ENCODE measurements at regions not wholly inside any gene's neighbourhood (a gene's known extent, or its start where the extent isn't known, plus 50 kb on each side); places are given as distances from the start of the nearest gene placed in this dataset.

DNA sequence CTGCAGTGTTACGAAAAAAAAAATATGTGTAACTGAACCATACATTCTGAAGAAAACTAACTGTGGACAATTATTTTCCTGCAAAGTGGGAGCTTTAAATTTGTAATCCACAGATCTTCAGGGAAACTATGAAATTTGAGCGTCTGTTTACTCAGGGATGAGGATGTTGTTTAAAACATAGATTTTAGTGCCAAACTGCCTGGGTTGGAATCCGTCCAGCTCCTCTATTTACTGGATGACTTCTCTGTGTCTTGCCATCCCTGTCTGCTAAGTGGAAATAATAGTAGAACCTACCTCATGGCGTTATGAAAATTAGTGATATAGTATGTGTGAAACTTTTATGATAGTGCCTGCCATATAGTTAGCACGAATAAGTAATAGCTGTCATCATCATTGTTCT is 666.5 kb downstream of the SQOR start:
- peaks cover 4% of the 10 kb centered on the region; the same call in 1 of the 2 replicates for H3F3A ChIP-seq (ENCODE audit: insufficient read depth, low read length)
- no peak for DNase-seq
- no peak for TF ChIP-seq EZH2phosphoT487 (IDR thresholded peaks at IDR 0.05; ENCODE audit: low read length)
- TF ChIP-seq, protein P1, sequence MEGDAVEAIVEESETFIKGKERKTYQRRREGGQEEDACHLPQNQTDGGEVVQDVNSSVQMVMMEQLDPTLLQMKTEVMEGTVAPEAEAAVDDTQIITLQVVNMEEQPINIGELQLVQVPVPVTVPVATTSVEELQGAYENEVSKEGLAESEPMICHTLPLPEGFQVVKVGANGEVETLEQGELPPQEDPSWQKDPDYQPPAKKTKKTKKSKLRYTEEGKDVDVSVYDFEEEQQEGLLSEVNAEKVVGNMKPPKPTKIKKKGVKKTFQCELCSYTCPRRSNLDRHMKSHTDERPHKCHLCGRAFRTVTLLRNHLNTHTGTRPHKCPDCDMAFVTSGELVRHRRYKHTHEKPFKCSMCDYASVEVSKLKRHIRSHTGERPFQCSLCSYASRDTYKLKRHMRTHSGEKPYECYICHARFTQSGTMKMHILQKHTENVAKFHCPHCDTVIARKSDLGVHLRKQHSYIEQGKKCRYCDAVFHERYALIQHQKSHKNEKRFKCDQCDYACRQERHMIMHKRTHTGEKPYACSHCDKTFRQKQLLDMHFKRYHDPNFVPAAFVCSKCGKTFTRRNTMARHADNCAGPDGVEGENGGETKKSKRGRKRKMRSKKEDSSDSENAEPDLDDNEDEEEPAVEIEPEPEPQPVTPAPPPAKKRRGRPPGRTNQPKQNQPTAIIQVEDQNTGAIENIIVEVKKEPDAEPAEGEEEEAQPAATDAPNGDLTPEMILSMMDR (IDR thresholded peaks at IDR 0.05; ENCODE audit: low read length): no peak
- no peak for TF ChIP-seq EZH2 (optimal IDR thresholded peaks at IDR 0.05; ENCODE audit: low read depth, low read length)
- H3K4me3 ChIP-seq (ENCODE audit: low read length): no peak overlapping the region
- no peak overlapping the region for H3K4me2 ChIP-seq (ENCODE audit: low read depth, low read length)
- no peaks in the 10 kb centered on the region for H3K27me3 ChIP-seq (replicated peaks; ENCODE audit: insufficient read depth, low read length)
- no peak overlapping the region for H3K27ac ChIP-seq (ENCODE audit: low read length)
- no peaks in the 10 kb centered on the region for H3K9me3 ChIP-seq (replicated peaks; ENCODE audit: insufficient read depth, low read length)
- H3K9me2 ChIP-seq (replicated peaks; ENCODE audit: insufficient read depth, low read length): no peaks in the 10 kb centered on the region
- peaks cover 20% of the 10 kb centered on the region for H3K4me1 ChIP-seq (ENCODE audit: low read length)
- H3K79me2 ChIP-seq (ENCODE audit: low read length): no peaks in the 10 kb centered on the region
- no peaks in the 10 kb centered on the region for H3K36me3 ChIP-seq (replicated peaks; ENCODE audit: insufficient read depth, low read length)
- no peaks in the 10 kb centered on the region for H4K20me1 ChIP-seq (ENCODE audit: insufficient read depth, low read length)
- no peak overlapping the region for H2AFZ ChIP-seq (ENCODE audit: low read length)
- H3K9ac ChIP-seq (ENCODE audit: low read length): no peak overlapping the region

DNA sequence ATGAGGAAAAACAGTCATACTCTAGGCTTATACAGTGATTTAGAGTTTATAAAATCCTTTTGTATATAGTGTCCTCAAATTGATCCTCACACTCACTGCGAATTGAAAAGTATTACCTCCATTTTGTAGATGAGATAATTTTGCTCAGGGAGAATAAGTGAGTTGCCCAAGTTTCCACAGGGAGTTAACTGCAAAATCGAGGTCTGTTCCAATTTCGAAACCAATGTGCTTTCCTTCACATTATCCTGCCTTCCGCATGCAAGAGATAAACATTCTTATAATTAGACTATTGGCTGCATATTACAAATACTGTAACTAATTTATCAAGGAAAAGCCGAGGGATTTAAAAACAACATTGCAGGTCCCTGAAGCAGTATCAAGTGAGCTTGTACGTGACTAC is 667.0 kb downstream of the SQOR start:
- TF ChIP-seq EZH2 (optimal IDR thresholded peaks at IDR 0.05; ENCODE audit: low read depth, low read length) (no peak), EZH2phosphoT487 (IDR thresholded peaks at IDR 0.05; ENCODE audit: low read length) (no peak)
- TF ChIP-seq, protein P1 (IDR thresholded peaks at IDR 0.05; ENCODE audit: low read length): no peak
- no peak overlapping the region for H3K4me2 ChIP-seq (ENCODE audit: low read depth, low read length)
- H2AFZ ChIP-seq (ENCODE audit: low read length): no peak overlapping the region
- peaks cover 4% of the 10 kb centered on the region; the same call in 1 of the 2 replicates for H3F3A ChIP-seq (ENCODE audit: insufficient read depth, low read length)
- no peaks in the 10 kb centered on the region for H3K27me3 ChIP-seq (replicated peaks; ENCODE audit: insufficient read depth, low read length)
- peaks cover 17% of the 10 kb centered on the region for H3K4me1 ChIP-seq (ENCODE audit: low read length)
- DNase-seq: no peak
- H3K9ac ChIP-seq (ENCODE audit: low read length): no peak overlapping the region
- no peak overlapping the region for H3K4me3 ChIP-seq (ENCODE audit: low read length)
- H3K79me2 ChIP-seq (ENCODE audit: low read length): no peaks in the 10 kb centered on the region
- no peaks in the 10 kb centered on the region for H3K9me2 ChIP-seq (replicated peaks; ENCODE audit: insufficient read depth, low read length)
- no peaks in the 10 kb centered on the region for H3K36me3 ChIP-seq (replicated peaks; ENCODE audit: insufficient read depth, low read length)
- no peaks in the 10 kb centered on the region for H3K9me3 ChIP-seq (replicated peaks; ENCODE audit: insufficient read depth, low read length)
- no peak overlapping the region for H3K27ac ChIP-seq (ENCODE audit: low read length)
- no peaks in the 10 kb centered on the region for H4K20me1 ChIP-seq (ENCODE audit: insufficient read depth, low read length)

DNA sequence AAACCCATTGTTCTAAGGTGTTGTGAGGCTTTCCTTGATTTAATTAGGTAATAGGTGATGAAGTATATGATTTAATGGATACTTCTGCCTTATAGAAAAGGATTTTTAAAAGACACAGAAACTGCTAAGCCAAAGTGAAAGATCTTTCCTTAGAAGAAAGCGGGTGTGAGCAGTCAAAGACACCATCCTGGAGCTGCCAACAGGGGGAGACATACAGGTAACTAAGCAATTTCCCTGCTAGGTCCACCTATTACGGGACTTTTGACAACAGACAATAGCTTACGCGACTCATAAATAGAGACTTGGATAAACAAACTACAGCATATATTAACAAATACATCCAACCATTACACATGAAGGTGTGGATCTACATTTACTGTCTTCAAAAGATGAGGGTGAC is 669.5 kb downstream of the SQOR start:
- H3K4me2 ChIP-seq (ENCODE audit: low read depth, low read length): no peak overlapping the region
- no peak overlapping the region for H3K4me3 ChIP-seq (ENCODE audit: low read length)
- no peaks in the 10 kb centered on the region for H3K9me3 ChIP-seq (replicated peaks; ENCODE audit: insufficient read depth, low read length)
- no peak overlapping the region for H2AFZ ChIP-seq (ENCODE audit: low read length)
- TF ChIP-seq EZH2 (optimal IDR thresholded peaks at IDR 0.05; ENCODE audit: low read depth, low read length) (no peak), EZH2phosphoT487 (IDR thresholded peaks at IDR 0.05; ENCODE audit: low read length) (no peak)
- TF ChIP-seq, protein P1 (IDR thresholded peaks at IDR 0.05; ENCODE audit: low read length): peak; percentile 43
- H3K9me2 ChIP-seq (replicated peaks; ENCODE audit: insufficient read depth, low read length): no peaks in the 10 kb centered on the region
- H3K79me2 ChIP-seq (ENCODE audit: low read length): no peaks in the 10 kb centered on the region
- H3F3A ChIP-seq (ENCODE audit: insufficient read depth, low read length): no peaks in the 10 kb centered on the region
- H4K20me1 ChIP-seq (ENCODE audit: insufficient read depth, low read length): no peaks in the 10 kb centered on the region
- no peaks in the 10 kb centered on the region for H3K27me3 ChIP-seq (replicated peaks; ENCODE audit: insufficient read depth, low read length)
- H3K4me1 ChIP-seq (ENCODE audit: low read length): no peaks in the 10 kb centered on the region
- DNase-seq: no peak
- H3K9ac ChIP-seq (ENCODE audit: low read length): no peak overlapping the region
- no peak overlapping the region for H3K27ac ChIP-seq (ENCODE audit: low read length)
- H3K36me3 ChIP-seq (replicated peaks; ENCODE audit: insufficient read depth, low read length): no peaks in the 10 kb centered on the region

All from MM.1S (cell line).